GM12892 (cell line): ENCODE measurements at regions not wholly inside any gene's neighbourhood (a gene's known extent, or its start where the extent isn't known, plus 50 kb on each side); places are given as distances from the start of the nearest gene placed in this dataset.

Experiments used
- DNase-seq: peaks from one replicate; pipeline ENCODE4 v3.0.0; 2011; ENCODE audit not compliant: insufficient read length
- FAIRE-seq: peaks from 2 replicates; lab custom pipeline; 2011; peaks lifted over from hg19 to GRCh38; lab: Jason Lieb, UNC
- POLR2A ChIP-seq: IDR thresholded peaks from 2 replicates; pipeline ENCODE4 v1.6.1; 2011; ENCODE audit warnings: low read depth, low read length, control low read depth
- POLR2AphosphoS5 ChIP-seq: IDR thresholded peaks from 2 replicates; pipeline ENCODE4 v1.6.1; 2011; ENCODE audit warnings: low read depth, low read length, control low read depth
- TAF1 ChIP-seq: IDR thresholded peaks from 2 replicates; pipeline ENCODE4 v1.6.1; 2011; ENCODE audit warnings: low read depth, mild to moderate bottlenecking, control low read depth, low read length, borderline replicate concordance

DNA sequence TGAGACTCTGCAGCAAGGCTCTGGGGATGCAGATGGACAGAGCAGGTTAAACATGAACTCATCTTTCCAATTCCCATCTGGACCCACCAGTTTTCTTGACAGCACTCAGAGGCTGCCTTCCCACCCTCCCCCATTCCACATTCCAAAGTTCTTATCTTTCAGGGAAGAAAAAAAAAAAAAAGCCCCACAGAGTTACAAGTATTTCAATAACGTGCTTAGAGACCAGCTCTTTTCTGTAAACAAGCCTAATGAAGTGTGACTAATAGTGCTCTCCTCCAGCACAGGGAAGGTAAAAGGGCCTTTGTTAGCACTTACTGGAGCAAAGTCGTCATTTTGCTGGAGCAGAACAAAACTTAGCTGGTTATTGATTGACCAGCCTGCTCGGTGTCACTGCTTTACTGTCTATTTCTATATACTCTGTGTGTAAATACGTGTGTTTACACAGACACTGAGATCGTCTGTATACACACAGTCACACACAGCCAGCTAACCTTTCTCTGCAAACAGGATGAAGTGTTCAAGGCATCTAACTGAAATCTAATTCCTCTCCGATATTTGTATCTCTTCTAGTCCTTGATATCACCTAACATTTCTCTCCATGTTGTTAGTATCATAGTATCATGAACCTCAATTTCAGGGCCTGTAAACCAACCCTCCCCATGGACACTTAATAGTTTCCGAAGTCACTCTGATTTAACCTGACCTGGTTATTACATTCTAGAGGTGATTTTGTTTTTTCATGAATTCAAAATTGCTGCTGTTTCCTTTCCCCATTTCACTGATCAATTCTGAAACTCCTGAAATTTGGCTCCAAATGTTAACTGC lies 84.9 kb downstream of the ZNF608 start:
- TF ChIP-seq POLR2AphosphoS5 (no peak), POLR2A (no peak), TAF1 (no peak)
- no peak for DNase-seq
- no peak for FAIRE-seq

DNA sequence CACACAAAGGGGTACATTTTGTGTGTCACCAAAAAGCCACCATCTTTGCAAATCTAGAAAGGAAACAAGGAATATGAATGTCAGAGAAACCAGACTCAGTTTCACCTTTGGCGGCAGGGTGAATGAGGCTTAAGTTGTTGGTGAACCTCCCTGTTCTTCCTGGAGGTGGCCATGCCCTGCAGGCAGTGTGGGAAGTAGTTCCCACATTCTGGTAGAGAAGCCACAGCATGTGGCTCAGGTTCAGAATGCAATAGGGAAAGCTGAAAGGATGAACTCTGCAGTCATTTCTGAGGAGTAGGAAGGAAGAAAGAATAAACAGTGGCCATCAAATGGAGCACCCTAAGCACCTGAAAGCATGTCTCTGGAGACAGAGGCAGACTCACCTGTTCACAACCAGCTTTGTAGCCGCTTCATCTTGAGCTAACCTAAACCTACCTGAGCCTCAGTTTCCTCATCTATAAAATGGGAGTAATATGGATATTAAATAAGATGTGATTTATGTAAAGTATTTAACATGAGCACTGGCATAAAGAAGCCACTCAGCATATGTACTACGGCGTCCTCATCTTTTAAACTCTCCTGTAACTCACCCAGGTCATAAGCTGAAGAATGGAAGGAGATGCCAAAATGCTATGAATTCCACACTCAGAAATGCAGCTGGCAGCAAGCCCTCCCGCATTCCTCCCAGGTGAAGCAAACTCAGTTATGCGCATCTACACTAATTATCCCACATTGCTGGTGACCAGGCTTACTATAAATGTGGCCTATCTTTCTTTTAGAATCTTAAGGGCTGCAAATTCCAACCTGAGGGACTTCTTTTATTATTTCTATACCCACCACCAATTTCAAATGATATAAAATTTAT lies 86.0 kb downstream of the ZNF608 start:
- DNase-seq = no peak
- FAIRE-seq = no peak
- TF ChIP-seq POLR2A (no peak), POLR2AphosphoS5 (no peak), TAF1 (no peak)

DNA sequence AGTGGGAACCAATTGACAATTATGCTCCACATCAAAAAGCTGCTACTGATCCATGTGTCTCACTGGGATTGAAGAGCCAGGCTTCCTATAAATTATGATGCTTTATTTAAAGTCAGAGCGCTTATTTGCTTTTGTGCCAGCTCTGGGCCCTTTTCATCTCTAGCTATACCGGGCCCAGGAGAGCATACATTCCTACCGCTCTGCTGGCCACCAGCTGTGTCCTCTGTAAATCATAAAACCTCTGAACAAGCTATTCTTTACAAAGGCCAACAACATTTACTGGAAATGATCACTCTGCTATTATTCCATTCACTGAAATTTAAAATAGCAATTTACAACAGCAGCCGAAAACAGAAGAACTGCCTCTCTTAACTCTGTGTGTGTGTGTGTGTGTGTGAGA lies 86.6 kb downstream of the ZNF608 start:
- DNase-seq = no peak
- no peak for FAIRE-seq
- TF ChIP-seq POLR2A (no peak), TAF1 (no peak), POLR2AphosphoS5 (no peak)

DNA sequence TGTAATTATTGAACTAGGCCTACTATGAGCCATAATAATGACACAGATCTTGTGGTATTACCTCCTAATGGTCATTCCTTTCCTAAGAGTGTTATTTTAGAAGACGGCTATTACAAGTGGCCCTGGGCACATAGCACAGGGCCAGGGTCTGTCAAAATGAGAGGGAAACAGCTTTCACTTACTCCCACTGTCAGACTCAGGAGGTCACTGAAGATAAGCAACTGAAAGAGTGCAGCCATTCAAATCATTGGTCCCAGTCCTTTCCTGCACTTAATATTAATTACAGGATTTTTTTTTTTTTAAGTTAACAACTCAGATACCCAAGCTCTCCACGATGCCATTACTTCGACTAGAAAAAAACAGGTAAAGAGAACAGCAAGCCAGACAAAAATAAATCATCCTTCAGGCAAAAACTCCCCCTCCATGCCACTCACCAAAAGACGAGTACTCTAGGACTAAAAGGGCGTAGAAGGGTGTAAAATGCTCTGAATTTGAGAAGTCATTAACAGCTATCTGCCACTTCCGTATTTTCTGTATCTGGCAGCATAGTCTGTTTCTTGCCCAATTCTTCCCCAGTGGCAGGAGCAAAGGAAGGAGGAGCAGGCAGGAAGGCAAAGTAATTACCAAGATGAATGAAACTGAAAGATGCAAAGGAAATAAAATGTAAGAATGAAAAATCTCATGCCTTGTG lies 87.4 kb downstream of the ZNF608 start:
- TF ChIP-seq POLR2AphosphoS5 = no peak
- no peak for DNase-seq
- FAIRE-seq = no peak

DNA sequence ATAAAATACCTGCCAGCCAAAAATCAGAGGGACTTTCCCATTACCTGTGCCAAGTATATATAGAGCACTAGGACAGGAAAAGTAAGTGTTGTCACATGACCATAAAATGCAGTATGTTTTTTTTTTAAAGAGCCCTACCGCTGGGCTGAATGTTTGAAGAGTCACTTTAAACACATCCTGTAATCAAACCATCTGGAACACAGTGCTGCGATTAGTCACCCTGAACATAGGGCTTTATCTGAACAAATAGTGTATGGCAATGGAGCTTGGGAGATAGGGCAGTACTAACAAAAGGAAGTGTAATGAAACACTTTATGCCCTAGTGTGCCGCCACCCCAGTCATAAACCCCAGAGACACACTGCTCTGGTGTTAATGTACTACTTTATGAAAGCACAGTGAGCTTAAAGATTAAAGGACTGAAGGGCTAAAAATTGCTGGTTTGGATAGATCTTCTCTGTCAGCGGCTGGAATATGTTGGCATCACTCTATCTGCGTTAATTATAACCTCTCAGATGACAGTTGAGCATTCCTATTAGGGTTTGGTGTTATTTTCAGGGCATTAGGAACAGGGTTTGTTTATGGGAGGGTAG lies 90.4 kb downstream of the ZNF608 start:
- DNase-seq (no peak), FAIRE-seq (no peak)
- TF ChIP-seq POLR2A = no peak
- no peak for TF ChIP-seq POLR2AphosphoS5
- no peak for TF ChIP-seq TAF1

DNA sequence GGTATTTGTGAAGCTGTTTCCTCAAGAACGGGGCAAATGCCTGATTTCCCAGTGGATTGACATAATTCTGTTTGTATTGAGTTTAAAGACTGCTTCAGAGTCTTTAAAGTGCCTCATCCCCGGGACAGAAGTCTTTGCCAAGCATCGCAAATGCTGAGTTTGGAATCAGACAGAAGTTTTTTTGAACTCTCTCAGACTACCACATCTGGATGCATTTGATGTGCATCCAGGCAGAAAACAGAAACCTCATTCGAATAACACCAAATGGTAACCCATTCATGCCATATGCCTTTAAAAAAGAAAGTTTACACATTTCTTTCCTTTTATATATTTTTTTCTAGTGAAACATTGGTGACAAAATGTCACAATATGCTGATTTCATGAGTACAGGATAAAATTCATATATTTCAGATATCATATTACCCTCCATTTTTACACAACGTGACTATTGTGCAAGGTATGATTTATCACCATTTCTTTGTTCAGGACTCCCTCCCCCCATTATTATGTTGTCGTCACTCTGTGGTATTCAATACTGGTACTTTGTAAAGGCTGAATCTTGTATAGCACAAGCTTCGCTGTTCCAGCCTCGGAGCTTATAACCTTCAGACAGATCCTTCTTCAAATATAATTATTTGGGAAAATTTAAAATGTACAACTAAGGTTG lies 91.1 kb downstream of the ZNF608 start:
- FAIRE-seq (no peak), DNase-seq (no peak)
- TF ChIP-seq POLR2AphosphoS5 = no peak
- no peak for TF ChIP-seq POLR2A
- TF ChIP-seq TAF1 = no peak

DNA sequence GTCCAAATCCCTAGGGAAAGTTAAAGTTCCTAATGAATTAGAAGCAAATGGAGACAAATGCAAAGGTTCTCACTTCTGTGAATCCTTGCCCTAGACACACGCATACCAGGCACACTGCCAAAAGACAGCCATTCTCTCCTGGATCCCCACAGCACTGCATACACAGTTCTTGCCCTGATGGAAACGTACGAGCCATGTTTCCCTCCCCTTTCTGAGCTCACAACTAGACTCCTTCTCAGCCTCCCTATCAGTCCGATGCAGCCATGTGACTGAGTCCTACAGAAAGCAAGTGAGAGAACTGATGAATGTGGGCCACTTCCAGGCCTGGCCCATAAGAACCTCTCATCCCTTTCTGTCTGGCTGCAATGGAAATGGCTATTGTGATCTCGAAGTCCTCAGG lies 92.0 kb downstream of the ZNF608 start:
- no peak for DNase-seq
- no peak for FAIRE-seq
- TF ChIP-seq POLR2A = no peak
- no peak for TF ChIP-seq POLR2AphosphoS5
- TF ChIP-seq TAF1 = no peak

DNA sequence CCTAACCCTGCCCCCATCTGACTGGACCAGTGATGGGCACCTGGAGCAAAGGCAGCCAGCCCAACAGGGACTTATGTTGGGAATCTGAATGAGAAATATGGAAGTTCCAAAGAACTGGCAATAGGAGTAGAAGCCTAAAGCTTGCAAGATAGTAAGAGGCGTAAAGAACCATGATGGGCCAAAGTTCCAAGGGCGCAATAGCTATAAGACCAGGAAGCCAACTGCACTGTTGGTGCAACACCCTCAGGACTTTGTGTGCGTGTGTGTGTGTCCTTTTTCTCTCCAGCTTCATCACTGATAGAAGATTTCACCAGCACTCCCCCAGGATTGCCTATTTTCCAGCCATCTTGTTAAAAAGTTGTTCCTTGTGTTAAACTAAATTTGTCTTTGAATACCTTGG lies 92.8 kb downstream of the ZNF608 start:
- TF ChIP-seq POLR2AphosphoS5 = no peak
- no peak for TF ChIP-seq TAF1
- no peak for TF ChIP-seq POLR2A
- no peak for FAIRE-seq
- DNase-seq = no peak

DNA sequence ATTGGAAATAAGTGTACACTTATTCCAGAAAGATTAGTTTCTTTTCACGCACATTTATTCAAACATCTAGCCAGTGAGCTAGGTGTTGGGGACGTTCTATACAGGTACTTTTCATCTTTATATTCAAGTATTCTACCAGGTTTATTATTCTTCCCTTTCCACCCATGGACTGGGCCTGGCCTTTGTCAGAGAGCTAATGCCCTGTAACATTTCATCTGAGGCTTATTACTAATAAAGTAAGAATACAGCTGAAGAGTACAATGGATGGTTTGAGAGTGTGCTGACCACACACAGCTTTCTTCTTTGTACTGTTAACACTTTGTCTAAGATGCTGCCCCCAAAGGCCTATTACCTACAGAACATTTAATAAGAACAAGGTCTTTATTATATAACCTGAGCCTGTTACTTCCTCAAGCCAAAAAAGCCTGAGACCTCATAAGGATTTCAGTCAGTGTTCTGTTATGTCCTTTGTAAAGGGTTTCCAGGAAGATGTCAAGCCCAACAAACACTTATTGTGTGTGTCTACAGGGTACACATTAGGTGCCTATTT lies 93.5 kb downstream of the ZNF608 start:
- FAIRE-seq (no peak), DNase-seq (no peak)
- TF ChIP-seq TAF1 (no peak), POLR2AphosphoS5 (no peak), POLR2A (no peak)

DNA sequence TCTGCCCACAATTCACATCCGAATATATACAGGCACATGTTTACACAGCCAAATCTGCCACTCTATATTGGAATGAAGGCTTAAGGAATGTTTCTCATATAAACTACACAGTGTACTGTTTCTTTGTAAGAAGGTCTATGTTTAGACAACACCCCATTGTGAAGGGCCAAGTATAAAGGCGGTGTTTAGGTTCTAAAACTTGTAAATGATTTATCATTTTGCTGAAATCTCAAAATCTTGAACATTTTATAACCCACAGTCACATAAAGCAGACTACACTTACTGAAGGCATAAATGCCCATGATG lies 94.0 kb downstream of the ZNF608 start:
- DNase-seq (no peak), FAIRE-seq (no peak)
- TF ChIP-seq POLR2A (no peak), TAF1 (no peak), POLR2AphosphoS5 (no peak)
